LNCaP clone FGC (cell line): ENCODE measurements at regions not wholly inside any gene's neighbourhood (a gene's known extent, or its start where the extent isn't known, plus 50 kb on each side); places are given as distances from the start of the nearest gene placed in this dataset.

ENCODE experiments used
- DNase-seq: peaks from one replicate; pipeline ENCODE4 v3.0.0-alpha.2; 2011; ENCODE audit warnings: low read depth
- H3K4me3 ChIP-seq: 2 replicates; pipeline ENCODE4 v1.5.1; 2011; ENCODE audit warnings: mild to moderate bottlenecking, low read depth, low read length, control low read depth
- TF ChIP-seq, protein P1 (sequence below): IDR thresholded peaks from 2 replicates; pipeline ENCODE4 v1.5.1; 2012; ENCODE audit warnings: mild to moderate bottlenecking; ENCODE audit not compliant: control insufficient read depth, insufficient read depth; ENCODE audit errors: extremely low read depth

DNA sequence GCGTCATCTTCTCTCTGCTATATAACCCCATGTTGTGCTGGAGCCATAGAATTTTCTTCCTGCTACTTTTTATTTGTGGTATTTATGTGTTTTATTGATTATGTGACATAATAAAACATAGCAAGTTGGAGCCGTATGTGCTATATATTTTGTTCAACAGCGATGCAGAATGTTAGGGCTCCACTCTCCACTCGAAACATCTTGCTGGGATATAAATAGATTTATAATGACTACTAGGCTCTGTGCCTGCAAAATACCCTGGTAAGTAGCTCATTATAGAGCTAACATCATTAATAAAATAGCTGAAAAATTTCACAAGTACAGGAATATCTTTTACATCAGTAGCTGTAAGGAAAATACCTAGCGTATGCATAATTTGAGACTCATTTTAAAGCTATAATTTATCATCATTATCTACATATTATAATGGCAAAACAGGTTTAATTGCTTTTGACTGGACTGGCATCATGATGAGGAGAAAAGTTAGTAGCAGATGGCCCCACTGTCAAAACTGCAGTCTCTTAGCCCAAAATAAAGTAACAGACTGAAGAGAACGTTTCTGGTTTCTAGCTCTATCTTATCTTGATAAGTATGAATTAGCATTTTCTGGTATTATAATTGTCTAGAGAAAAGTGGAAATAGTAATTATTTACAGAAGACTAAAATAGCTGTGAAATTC, 263.0 kb downstream of the NEDD1 start:
- no peak overlapping the region for H3K4me3 ChIP-seq
- TF ChIP-seq, protein P1, sequence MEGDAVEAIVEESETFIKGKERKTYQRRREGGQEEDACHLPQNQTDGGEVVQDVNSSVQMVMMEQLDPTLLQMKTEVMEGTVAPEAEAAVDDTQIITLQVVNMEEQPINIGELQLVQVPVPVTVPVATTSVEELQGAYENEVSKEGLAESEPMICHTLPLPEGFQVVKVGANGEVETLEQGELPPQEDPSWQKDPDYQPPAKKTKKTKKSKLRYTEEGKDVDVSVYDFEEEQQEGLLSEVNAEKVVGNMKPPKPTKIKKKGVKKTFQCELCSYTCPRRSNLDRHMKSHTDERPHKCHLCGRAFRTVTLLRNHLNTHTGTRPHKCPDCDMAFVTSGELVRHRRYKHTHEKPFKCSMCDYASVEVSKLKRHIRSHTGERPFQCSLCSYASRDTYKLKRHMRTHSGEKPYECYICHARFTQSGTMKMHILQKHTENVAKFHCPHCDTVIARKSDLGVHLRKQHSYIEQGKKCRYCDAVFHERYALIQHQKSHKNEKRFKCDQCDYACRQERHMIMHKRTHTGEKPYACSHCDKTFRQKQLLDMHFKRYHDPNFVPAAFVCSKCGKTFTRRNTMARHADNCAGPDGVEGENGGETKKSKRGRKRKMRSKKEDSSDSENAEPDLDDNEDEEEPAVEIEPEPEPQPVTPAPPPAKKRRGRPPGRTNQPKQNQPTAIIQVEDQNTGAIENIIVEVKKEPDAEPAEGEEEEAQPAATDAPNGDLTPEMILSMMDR: no peak
- no peak for DNase-seq

DNA sequence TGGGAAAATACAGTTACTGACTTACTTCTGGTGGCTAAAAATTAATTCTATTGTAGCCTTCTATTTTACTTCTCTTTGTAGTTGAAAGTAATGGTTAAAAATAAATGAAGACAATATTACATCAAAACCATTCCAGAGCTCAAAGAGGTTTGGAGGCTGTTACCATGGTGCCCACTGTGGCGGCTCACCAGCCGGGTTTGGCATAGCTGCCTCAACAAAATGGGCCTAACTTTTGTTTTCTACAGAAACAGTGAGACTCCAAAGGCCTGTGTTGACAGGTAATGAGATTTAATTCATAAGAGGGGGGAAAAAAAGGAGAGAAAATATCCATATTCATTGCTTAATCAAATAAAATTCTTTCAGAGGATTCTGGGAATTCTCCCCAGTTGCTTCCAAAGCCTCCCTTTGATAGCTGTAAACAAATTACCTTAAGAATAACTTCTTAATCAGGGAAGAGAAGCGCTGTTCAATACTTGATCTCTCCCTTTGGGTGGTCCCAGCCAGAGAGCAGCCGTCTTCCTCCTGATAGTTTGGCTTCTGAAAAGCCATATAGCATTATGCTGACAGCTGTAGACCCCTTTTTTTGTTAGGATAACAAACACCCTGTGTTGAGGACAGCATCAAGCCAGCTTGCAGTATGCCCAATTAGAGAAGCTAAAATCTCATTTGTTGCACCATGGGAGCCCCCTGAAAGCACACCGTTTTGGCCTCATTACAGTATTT, 266.8 kb downstream of the NEDD1 start:
- TF ChIP-seq, protein P1: no peak
- no peak for DNase-seq
- no peak overlapping the region for H3K4me3 ChIP-seq

DNA sequence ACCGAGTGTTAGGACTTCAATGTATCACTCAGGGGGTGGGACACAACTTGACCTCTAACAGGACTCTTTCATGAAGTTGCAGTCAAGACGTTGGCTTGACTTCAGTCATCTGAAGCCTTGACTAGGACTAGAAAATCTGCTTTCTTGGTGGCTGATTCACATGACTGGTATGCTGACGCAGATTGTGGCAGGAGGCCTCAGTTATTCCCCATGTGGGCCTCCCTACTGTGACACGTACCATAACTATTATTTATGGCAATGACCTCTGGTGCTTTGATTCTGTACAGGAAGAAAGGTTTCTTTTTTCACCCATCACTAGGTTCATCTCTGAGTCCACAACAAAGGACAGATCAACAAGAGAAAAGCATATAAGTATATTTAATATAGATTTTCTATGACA, 270.4 kb downstream of the NEDD1 start:
- DNase-seq: no peak
- no peak overlapping the region for H3K4me3 ChIP-seq
- TF ChIP-seq, protein P1: no peak

DNA sequence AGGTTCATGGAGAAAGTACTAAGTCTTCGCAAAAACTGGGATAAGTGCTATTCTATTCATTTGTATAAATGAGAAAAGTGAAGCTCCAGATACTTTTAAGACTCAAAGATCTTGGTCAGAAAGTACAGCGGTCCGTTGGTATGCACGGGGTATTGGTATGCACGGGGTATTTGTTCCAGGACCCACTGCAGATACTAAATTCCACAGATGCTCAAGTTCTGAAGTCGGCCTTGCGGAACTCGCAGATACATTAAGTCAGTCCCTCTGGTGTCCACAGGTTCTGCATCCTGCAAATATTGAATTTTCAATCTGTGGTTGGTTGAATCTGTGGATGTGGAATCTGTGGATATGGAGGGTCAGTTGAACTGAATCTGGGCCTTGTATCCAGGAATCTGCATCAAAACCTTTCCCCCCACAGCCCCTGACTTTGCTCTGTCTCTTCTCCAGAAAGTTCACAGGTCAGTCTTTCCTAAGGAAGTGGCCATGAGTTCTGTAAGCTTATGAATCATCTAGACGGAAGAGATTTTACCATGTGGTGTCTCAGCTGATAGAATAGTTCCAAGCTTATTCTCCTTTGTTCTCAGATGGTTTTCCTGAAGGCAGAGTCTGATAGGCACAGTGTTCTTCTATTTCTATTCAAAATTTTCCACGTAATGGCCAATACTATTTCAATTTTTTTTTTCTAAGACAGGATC, 274.7 kb downstream of the NEDD1 start:
- no peak overlapping the region for H3K4me3 ChIP-seq
- TF ChIP-seq, protein P1: no peak
- DNase-seq: no peak

DNA sequence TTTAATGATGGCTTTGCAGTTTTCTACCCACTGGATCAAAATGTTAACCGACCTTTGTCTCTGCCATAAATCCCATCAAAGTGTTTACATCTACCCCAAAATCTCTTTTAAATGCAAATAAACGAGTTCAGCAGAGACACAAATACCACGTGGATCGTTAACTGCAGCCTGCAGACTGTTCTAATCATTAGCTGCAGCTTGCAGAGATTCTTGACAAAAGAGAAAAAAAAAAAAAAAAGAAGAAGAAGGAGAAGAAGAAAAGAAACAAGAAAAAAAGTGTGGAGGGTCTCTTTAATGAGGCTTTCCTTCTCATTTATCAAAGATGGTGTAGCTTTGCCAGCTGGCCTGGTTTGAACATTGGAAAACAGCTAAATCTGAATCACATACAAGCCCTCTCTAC, 275.7 kb downstream of the NEDD1 start:
- no peak for DNase-seq
- H3K4me3 ChIP-seq: no peak overlapping the region
- TF ChIP-seq, protein P1: no peak

DNA sequence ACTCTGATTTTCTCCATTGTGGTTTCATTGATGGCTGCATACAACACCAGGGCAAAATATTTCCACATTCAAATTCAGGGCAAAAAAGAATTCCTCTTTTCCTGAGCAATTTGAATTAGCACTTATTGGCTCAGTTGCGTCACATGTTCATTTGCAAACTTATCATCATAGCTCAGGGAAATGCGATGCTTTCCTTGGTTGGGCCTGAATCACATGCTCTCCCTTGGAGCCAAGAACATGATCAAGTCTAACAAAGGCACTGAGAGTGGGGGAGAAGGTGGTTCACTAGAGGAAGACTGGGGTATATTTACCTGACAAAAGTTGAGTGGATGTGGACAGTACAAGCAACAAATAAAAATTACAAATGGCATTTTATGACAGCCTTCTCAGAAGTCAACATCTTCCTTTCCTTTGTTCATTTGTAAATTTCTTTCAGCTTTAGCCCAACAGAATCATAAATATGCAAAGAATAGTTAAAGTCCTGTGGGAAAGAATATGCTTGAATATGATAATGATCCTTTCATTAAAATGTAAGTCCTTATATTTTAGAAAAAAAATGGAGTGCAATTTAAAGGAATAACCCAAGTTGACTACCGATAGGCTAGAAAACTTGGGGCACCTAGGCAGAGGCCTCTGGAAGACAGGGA, 277.2 kb downstream of the NEDD1 start:
- TF ChIP-seq, protein P1: no peak
- H3K4me3 ChIP-seq: no peak overlapping the region
- no peak for DNase-seq
